Frontal cortex (tissue), 3 donors: ENCODE measurements at regions not wholly inside any gene's neighbourhood (a gene's known extent, or its start where the extent isn't known, plus 50 kb on each side); places are given as distances from the start of the nearest gene placed in this dataset.

Experiments used
- DNase-seq, 2 donors: peaks; one replicate each; pipeline ENCODE4 v3.0.0; 2012; ENCODE audit warnings: low spot score in 2 of 2
- FAIRE-seq: peaks from 2 replicates; lab custom pipeline; 2012; peaks lifted over from hg19 to GRCh38; lab: Jason Lieb, UNC
- donor health status: control.
- donor health status: control.
- donor health status: control.

GRCh38 chr2:220072669-220073220 lies 445.3 kb downstream of the SLC4A3 start:
- no peak for FAIRE-seq
- DNase-seq, result no peak

DNA sequence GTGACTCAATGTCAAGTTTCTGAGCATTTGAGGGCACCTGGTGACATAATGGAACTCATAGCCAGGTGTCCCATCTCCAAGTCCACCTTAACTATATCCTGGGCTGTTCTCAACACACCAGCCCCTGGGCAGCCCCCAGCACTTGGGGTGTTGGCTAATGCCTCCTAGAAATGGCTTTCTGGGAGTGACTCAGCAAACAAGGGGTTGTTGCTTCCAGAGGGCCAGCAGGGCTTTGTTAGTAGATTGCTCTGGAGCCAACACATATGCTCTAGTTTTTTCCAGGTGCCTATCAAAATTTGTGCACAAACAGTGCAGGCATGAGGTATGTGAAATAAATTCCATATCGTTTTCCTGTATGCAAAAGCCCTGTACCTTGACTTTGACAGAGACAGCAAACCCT lies 448.4 kb downstream of the SLC4A3 start:
- no peak for FAIRE-seq
- no peak for DNase-seq

DNA sequence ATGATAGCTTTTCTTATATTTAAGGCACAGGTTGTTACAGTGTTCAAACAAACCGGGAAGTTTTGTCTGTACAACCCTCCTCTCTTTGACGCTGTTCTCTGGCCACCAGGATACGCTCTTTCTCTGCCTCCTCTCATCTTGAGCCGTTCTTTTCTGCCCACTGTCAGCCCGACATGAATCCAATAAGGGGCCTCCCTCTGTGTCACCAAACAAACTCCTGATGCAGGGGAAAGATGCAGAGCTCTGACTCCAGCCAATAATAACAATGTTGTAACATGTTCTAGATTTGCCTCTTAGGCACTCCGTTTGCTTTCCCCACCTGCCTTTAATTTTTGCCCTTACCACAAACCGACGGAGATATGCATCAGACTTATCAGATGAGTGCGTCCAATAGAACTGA lies 449.3 kb downstream of the SLC4A3 start:
- no peak for FAIRE-seq
- DNase-seq, result no peak

DNA sequence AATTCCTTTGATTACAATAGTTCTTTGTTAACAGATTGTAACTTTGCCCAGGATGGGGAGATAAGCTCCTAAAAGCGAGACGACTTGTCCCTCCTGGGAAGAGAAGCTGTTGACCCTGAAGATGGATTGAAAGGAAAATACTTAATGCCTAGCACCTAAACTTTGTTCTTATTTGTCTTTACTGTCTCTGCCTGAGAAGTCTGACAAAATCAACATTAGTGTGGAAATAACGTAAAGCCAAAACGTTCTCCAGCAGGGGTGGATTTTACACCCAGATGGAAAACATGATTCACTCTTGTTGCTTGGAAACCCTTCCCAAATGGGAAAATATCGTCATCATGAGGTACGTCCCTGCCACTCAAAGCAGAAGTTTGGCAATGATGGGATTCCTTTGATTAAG lies 450.1 kb downstream of the SLC4A3 start:
- no peak for DNase-seq
- FAIRE-seq, result no peak

GRCh38 chr2:220078439-220078838 lies 451.0 kb downstream of the SLC4A3 start:
- FAIRE-seq (no peak), DNase-seq (no peak)

DNA sequence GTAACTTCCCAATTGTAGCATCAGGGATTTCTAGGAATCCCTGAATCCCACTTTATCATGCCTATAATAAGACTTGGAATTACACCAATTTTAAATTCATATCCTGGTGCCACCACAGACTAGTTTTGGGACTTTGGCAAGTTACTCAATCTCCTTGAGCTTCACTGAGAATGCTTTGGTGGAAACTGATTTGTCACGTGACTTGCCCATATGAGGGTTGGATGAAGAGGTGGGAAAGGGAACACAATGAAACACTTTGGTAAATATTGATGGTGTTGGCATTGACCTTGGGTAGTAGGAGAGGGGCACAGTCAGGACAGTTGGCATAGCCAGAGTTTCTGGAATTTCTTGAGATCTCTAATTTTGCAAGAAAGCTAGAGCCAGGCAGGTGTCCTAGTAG lies 452.2 kb downstream of the SLC4A3 start:
- FAIRE-seq, result no peak
- DNase-seq, result no peak

GRCh38 chr2:220081171-220081570 lies 453.7 kb downstream of the SLC4A3 start:
- FAIRE-seq (no peak), DNase-seq (no peak)

- DNase-seq, result no peak
- FAIRE-seq, result no peak
These were observed 462.6 kb downstream of the SLC4A3 start for GRCh38 chr2:220090050-220090449.

DNA sequence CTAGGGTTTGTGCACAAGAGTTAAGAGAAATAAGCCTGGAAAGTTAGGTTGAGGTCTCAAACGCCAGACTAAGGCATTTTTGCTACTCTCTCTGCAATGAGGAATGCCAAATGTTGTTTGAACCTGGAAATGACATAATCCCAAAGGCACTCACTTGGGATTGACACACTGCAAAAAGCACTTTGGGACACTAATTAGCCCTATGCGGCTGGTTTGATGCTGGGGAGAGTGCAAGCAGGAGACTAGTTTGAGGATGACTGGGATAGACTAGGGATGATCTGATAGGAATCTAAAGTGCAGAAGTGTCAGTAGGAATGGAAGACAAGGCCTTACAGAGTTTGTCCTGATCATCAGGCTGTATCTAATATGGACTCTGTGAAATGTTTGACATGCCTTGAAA lies 469.0 kb downstream of the SLC4A3 start:
- FAIRE-seq (no peak), DNase-seq (no peak)

DNA sequence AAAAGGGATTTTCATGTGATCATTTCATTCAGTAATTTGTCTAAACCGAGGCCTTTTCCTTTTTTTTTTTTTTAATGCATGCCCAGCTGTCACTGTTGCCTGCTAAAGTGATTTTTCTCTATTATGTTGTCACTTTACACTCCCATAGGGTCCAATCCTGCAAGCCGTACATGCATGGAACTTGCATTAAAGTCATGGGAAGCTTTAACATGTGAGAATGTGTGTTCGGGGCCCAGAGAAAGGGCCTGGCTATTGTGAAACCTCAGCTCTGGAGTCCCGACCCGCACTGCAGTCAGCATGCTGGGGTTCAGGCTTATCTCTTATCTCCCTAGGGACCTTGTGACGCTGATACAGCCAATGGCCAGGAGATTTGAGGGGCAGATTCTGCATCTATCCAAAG lies 474.6 kb downstream of the SLC4A3 start:
- DNase-seq, result no peak
- no peak for FAIRE-seq

- no peak for DNase-seq
- no peak for FAIRE-seq
These were observed 476.2 kb downstream of the SLC4A3 start for GRCh38 chr2:220103596-220103995.

- DNase-seq (no peak), FAIRE-seq (no peak)
These were observed 477.5 kb downstream of the SLC4A3 start for GRCh38 chr2:220104871-220105351.

- DNase-seq (no peak), FAIRE-seq (no peak)
These were observed 478.6 kb downstream of the SLC4A3 start for GRCh38 chr2:220106065-220106464.

DNA sequence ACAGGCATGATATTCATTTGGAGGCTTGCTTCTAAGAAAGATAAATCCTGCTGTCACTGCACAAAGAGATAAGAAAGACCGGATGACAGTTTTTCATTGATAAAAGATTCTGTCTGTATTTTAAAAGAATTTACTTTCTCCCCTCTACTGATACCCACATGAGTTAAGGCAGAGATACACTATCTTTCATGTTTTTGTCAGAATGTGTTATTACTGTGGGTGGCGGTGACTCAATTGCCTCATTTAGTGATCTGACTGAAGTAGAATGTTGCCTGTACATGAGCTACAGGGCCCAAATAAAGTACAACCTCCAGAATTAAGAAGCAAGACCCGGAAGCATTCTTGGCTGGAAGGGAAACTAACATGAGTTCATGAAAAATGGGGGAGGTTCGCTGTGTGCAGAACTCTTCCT lies 480.0 kb downstream of the SLC4A3 start:
- no peak for FAIRE-seq

GRCh38 chr2:220114443-220114842 lies 487.0 kb downstream of the SLC4A3 start:
- FAIRE-seq, result no peak
- no peak for DNase-seq

More for the DNA sequence above, 480.0 kb downstream of the SLC4A3 start:
- DNase-seq, result no peak

- FAIRE-seq (no peak), DNase-seq (no peak)
These were observed 489.6 kb downstream of the SLC4A3 start for GRCh38 chr2:220117025-220117424.

DNA sequence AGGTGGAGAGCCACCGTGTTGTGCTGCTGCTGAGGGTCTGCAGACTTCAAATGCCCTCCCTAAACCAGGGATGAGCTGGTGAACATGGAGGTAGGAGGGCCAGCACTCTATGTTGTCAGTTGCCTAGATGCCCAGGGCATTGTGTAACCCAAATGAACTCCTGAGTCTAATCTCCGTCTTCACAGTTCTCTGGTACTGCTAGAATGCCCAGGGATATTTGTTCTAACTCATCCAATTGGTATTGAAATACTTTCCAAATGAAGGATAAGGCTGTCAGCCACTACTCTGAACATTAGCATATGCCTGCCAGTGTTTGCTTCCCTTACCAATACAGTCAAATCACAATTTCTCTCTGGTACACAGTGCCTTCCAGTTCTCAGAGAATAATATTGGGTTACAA lies 492.6 kb downstream of the SLC4A3 start:
- FAIRE-seq (no peak), DNase-seq (no peak)

GRCh38 chr2:220123751-220124150 lies 496.3 kb downstream of the SLC4A3 start:
- DNase-seq (no peak), FAIRE-seq (no peak)

DNA sequence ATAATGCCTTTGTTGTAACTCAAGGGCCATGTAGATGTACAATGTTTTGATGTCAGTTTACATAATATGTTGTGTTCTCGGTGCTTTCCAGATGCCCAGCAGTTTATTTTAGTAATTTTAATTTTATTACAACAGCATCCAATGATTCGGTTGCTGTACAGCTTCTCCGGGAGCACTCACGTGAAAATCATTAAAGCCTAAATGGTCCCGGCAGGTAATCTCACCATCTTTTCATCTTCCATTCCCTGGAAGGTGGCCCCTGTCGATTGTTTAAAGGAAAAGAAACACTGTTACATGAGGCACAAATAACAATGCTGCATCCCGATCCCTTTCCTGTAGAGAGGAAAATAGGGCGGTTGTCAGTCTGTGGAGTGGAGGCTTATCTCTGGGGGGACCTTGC lies 498.1 kb downstream of the SLC4A3 start:
- no peak for DNase-seq
- no peak for FAIRE-seq

- no peak for FAIRE-seq
- DNase-seq, result no peak
These were observed 499.9 kb downstream of the SLC4A3 start for GRCh38 chr2:220127311-220127710.

- no peak for DNase-seq
- FAIRE-seq, result no peak
These were observed 500.4 kb downstream of the SLC4A3 start for GRCh38 chr2:220127876-220128275.

DNA sequence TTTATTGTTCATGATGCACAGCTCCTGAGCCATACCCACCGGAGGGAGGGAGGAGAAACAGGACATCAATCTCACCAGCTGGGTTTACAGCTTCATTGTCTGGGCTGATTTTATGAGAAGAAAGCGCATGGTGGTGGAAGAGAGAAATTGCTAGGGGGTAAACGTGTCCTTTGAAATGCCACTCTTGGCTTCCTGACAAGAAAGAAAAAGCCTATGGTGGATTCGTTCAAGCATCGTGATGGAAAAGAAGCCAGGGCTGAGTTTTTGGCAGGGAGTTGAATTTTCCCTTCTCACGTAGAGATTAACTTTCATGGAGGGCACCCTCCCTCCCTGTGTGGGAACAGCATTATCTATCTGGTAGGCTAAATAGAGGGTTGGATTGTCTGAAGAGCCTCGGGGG lies 502.0 kb downstream of the SLC4A3 start:
- FAIRE-seq (no peak), DNase-seq (no peak)
